ENCODE measurements at regions not wholly inside any gene's neighbourhood (a gene's known extent, or its start where the extent isn't known, plus 50 kb on each side); places are given as distances from the start of the nearest gene placed in this dataset.

GRCh38 chr1:228814176-228814575, 78.9 kb downstream of the RHOU start (continued):
- no peak for TF ChIP-seq REST (IDR thresholded peaks at IDR 0.05; ENCODE audit: unreplicated experiment)
- TF ChIP-seq ETS1 (IDR thresholded peaks at IDR 0.05), result no peak
- TF ChIP-seq ZNF331 (CRISPR knock-in tag; IDR thresholded peaks at IDR 0.05; ENCODE audit: low read depth), result no peak
- TF ChIP-seq NANOG (IDR thresholded peaks at IDR 0.05; ENCODE audit: borderline replicate concordance), result no peak

DNA sequence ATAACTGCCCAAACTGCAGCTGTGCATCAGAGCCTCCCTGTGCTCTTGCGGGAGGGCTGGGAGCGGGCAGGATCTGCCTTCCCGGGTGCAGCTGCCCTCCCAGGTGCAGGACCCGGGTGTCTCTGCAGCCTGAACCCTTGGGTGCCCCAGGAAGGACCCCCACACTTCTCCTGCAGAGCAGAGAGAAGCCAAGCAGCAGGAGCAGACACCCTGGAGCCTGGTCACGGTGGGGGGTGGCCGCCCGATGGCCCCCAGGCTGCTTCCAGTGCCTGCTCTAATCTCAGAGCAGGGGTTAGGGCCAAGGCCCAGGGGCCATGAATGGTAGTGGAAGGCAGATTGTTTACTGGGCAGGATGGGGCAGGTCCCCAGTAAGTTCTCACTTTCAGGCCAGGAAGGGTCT, 83.0 kb downstream of the RHOU start:
- H3K36me3 ChIP-seq (ENCODE audit: insufficient read depth), result no peaks in the 10 kb centered on the region
- H3K9me3 Mint-ChIP-seq, result no peaks in the 10 kb centered on the region
- H3K9me2 ChIP-seq (ENCODE audit: insufficient read depth), result 0 out of 2 replicates have a peak, but pooled peaks cover 5% of the 10 kb centered on the region
- no peaks in the 10 kb centered on the region for H3K79me2 ChIP-seq (replicated peaks; ENCODE audit: insufficient read depth)
- H3K4me3 Mint-ChIP-seq, result no peak overlapping the region
- H3F3A ChIP-seq (replicated peaks; ENCODE audit: low read depth), result no peaks in the 10 kb centered on the region
- H3K4me1 ChIP-seq (ENCODE audit: insufficient read depth), result peaks cover 5% of the 10 kb centered on the region; the same call in 1 of the 2 replicates
- H2AFZ ChIP-seq, result no peak overlapping the region
- no peak overlapping the region for H3K27ac ChIP-seq (ENCODE audit: low read depth)
- ATAC-seq (no peak), DNase-seq (ENCODE audit: low spot score) (no peak)
- H3K36me3 Mint-ChIP-seq (ENCODE audit: low read depth), result no peaks in the 10 kb centered on the region
- no peaks in the 10 kb centered on the region for H4K20me1 ChIP-seq (replicated peaks; ENCODE audit: insufficient read depth)
- H3K4me1 Mint-ChIP-seq, result peaks cover 4% of the 10 kb centered on the region; the same call in 2 of the 3 replicates
- no peak overlapping the region for H3K4me2 ChIP-seq
- TF ChIP-seq POLR2AphosphoS5 (IDR thresholded peaks at IDR 0.05; ENCODE audit: low read depth), result no peak
- H3K27me3 Mint-ChIP-seq (ENCODE audit: insufficient read depth, low read depth, poor library complexity), result peaks cover 2% of the 10 kb centered on the region
- H3K4me3 ChIP-seq, result no peak overlapping the region
- no peak overlapping the region for H3K27ac Mint-ChIP-seq
- H3K27me3 ChIP-seq (ENCODE audit: insufficient read depth), result no peaks in the 10 kb centered on the region

DNA sequence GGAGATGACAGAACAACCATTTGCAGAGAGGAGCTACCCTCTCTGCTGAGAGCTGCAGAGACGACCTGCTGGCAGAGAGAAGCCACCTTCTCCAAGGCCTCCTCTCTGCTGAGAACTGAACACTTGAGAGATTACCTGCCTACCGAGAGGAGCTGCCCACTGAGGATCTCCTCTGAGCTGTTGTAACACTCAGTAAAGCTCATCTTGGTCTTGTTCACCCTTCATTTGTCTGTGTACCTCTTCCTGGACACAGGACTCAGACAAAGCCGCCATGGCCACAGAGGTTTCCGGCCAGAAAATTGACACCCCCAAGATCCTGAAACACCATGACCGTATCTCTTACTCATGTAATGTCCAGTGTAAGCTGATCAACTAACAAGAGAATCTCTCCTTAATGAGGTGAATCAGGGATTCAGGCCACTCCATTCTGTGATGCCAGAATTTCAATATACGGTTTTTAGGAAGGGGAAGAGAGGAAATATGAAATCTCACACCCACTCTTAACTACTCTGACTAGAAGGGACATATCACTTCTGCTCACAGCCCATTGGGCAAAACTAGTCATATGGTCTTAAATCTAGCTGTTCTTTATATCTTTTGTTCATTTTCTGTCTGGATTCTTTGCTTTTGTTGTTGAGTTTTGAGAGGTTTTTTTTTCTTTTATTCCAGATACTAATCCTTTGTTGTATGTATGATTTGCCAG, 83.8 kb downstream of the RHOU start:
- Histone ChIP-seq H3K4me2 (no peak overlapping the region), H3K36me3 (ENCODE audit: insufficient read depth) (no peaks in the 10 kb centered on the region), H3K4me3 (no peak overlapping the region), H3K9me2 (ENCODE audit: insufficient read depth) (0 out of 2 replicates have a peak, but pooled peaks cover 5% of the 10 kb centered on the region), H3K27ac (ENCODE audit: low read depth) (no peak overlapping the region), H3K79me2 (replicated peaks; ENCODE audit: insufficient read depth) (no peaks in the 10 kb centered on the region), H2AFZ (no peak overlapping the region), H3F3A (replicated peaks; ENCODE audit: low read depth) (no peaks in the 10 kb centered on the region), H3K27me3 (ENCODE audit: insufficient read depth) (no peaks in the 10 kb centered on the region), H4K20me1 (replicated peaks; ENCODE audit: insufficient read depth) (no peaks in the 10 kb centered on the region), H3K4me1 (ENCODE audit: insufficient read depth) (peaks cover 4% of the 10 kb centered on the region; the same call in 1 of the 2 replicates)
- DNase-seq (ENCODE audit: low spot score) (no peak), ATAC-seq (no peak)
- H3K27ac Mint-ChIP-seq, result no peak overlapping the region
- peaks cover 4% of the 10 kb centered on the region; the same call in 2 of the 3 replicates for H3K4me1 Mint-ChIP-seq
- no peaks in the 10 kb centered on the region for H3K36me3 Mint-ChIP-seq (ENCODE audit: low read depth)
- H3K27me3 Mint-ChIP-seq (ENCODE audit: insufficient read depth, low read depth, poor library complexity), result peaks cover 2% of the 10 kb centered on the region
- no peaks in the 10 kb centered on the region for H3K9me3 Mint-ChIP-seq
- H3K4me3 Mint-ChIP-seq, result no peak overlapping the region
- TF ChIP-seq ETS1 (IDR thresholded peaks at IDR 0.05) (no peak), EZH2phosphoT487 (IDR thresholded peaks at IDR 0.05; ENCODE audit: unreplicated experiment) (no peak), EZH2 (IDR thresholded peaks at IDR 0.05; ENCODE audit: low read depth, unreplicated experiment) (no peak), ZNF114 (CRISPR knock-in tag; IDR thresholded peaks at IDR 0.05) (no peak), CTCF (conservative IDR thresholded peaks at IDR 0.05; ENCODE audit: low read depth in 2 of 2) (no peak), JUNB (IDR thresholded peaks at IDR 0.05; ENCODE audit: unreplicated experiment) (no peak), STAT1 (IDR thresholded peaks at IDR 0.05; ENCODE audit: unreplicated experiment) (no peak), ZNF331 (CRISPR knock-in tag; IDR thresholded peaks at IDR 0.05; ENCODE audit: low read depth) (no peak)

Data from GM23338 (cell line).